Non-pigmented ciliary epithelial cell (primary cell): ENCODE measurements at regions not wholly inside any gene's neighbourhood (a gene's known extent, or its start where the extent isn't known, plus 50 kb on each side); places are given as distances from the start of the nearest gene placed in this dataset.
"Not testable (repeated sequence)": the region's sequence is repeated elsewhere in the genome, so short reads cannot be mapped to it uniquely, and the experiment has no call there.

Source experiments
- DNase-seq: peaks from one replicate; pipeline ENCODE4 v3.0.0-alpha.2; 2010; ENCODE audit warnings: low read depth

DNA sequence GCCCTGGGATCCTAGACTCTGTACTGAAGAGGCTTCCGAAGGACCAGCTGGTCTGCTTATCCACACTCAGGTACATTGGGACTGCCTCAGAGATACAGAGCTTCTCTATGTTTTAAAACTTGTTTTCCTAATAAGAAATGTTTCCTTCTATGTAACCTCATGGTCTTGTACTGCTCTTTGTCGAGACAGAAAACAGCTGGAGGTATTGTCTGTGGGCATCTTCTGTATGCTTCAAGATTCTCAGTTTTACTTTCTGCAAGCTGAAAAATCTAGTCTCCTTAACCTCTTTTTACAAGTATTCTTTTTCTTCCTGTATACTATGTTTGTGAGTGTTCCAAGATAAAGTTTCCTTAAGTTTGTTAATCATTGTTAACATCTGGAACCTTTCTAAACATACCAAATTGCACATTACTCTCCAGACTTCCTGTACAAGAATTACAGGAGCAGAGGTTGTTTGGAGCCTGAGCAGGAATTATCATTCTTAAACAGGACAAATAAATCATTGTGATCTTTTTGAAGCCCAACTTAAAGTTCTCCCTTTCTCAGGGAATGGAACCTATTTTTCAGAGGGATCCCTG lies 358.3 kb upstream of the CFAP20DC start:
- no peak for DNase-seq

DNA sequence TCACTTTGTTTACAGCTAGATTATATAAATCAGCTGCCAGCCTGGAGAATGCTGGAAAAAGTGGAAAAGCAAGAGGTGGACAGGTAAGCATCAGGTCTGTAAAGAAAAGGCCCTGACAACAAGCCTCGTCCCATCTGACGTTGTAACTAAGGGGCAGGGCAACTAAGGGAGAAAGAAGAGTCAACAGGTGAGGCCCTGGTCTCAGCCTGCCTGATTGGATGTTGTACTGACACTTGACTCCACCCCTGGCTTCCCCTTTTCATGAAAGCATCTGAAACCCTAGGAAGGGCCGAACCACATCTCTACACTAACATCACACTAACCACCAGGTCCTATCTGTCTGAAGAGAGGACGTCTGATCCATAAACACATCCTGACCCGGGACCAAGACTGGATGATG lies 357.6 kb upstream of the CFAP20DC start:
- no peak for DNase-seq

DNA sequence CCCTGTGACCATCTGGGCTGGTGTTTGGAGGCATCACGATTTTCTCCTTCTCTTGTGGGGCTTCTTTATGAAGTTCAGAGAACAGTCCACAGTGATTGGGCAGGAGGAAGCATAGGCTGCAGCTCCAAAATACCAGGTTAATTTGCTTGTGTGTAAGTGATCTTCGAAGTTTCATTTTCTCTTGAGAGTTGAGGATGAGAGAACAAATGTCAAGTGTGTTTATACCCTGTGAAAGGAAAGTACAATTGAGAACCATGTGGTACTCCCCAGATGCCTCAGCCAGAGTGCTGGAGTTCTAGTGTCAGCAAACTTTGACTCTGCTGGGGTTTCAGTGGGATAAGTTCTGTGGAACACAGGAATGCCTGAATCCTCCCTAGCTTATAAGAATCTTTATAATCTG lies 357.1 kb upstream of the CFAP20DC start:
- no peak for DNase-seq

GRCh38 chr3:59404851-59405250 lies 355.0 kb upstream of the CFAP20DC start:
- no peak for DNase-seq

DNA sequence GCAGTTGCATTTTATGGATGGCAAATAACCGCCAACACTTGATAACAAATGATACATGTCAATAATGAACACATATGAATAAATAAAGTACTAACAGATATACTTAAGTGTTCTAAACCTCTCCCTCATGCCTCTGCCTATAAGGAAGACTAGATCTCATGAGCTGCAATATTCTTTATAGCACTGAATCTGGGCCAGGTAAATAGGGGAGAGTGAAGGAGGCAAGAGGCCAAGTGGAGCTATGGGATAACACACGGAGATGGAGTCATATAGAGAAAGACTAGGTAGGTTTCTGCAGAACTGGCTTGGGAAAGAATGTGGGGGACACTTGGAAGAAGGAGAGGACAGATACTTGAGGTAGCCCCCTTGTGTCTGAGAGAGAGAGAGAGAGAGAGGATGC lies 354.2 kb upstream of the CFAP20DC start:
- DNase-seq: no peak

- DNase-seq: no peak
Observed at GRCh38 chr3:59401924-59402323, 352.1 kb upstream of the CFAP20DC start.

DNA sequence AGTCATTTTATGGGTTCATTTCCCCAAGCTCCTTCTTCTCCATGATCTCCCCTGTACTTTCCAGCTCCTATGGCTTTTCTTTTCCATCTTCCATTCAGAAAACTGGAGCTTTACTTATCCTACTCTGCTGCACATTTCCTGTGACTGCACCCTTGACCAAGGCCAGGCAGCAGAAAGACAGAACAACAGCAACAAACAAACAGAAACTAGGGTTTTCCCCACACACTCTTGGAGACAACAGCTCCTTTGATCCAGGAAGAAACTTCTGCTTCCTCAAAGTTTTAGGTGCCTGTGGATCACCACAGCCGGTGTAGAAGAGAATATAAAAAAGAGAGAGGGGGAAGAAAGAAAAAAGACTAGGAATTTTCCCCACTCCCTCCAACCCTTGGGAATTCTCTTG lies 342.3 kb upstream of the CFAP20DC start:
- no peak for DNase-seq

- DNase-seq: no peak
Observed at GRCh38 chr3:59391131-59391530, 341.3 kb upstream of the CFAP20DC start.

GRCh38 chr3:59388555-59389270 lies 338.9 kb upstream of the CFAP20DC start:
- no peak for DNase-seq

DNA sequence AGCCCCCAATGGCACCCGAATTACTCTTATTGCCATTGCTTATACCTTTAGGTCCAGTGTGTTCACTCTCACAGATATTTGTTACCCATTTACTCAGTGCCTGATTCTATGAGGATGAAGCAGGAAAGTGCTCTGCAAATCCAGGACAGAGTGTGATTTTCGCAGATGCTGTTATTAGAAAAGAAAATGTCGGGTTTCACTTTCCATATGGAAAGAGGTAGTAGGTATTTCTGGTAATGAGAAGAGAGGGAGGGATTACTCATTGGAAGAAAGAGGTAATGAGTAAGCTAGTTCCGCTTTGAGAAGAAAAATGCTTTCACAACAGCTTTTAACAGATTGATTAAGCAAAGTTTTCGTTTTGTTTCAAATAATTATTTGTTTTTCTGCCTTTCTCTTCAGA lies 336.3 kb upstream of the CFAP20DC start:
- no peak for DNase-seq

GRCh38 chr3:59385547-59385946 lies 335.7 kb upstream of the CFAP20DC start:
- DNase-seq: no peak

DNA sequence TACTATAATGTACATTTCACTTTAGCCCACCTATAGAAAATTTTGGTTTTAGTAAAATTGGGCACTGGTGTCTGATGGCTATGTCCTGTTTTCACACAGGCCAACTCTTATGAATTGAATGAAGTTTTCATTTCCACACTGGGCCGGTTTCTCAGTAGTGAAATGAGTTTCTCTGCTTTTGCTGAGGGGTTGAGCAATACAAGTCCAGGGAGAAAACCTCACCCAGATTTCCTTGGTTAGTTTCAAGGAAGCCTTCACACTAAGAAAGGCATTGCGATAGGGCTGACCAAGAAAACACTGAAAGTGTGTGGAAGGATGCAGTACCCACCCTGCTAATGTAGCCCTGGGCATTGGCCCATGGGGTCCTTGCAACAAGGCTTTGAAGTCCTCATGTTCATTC lies 331.5 kb upstream of the CFAP20DC start:
- no peak for DNase-seq

DNA sequence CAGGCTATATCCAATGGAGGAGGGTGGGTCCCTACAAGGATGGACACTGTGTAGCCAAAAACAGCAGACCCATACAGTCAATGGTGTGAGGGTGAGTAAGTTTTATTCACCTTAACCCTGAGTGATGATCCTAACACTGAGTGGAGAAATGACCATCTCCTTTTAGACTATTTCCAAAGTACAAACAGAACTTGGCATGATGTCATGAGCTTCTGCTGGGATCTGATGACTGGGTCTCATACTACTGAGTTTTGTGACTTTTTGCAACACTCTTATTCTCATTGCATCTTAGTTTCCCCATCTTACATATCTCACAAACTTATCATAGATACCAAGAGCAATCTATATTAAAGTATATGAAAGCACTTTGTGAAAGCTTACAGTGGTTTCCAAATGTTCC lies 330.3 kb upstream of the CFAP20DC start:
- no peak for DNase-seq

DNA sequence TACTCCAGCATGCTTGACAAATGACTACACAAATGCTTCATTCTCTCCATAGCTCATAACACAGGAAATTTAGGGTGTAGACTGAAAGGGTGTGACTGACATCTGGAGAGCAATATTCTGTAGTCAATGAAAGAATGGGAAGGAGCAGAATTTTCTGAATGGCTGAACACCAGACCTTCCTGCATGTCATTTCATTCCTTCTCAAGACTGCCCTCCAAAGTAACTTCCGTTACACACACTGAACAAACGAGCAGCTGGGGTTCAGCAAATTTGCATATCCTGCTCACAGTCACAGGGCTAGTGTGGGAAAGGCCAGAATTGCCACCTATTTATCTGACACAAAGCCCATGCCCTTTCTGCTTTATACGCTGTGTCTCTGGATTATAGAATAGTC lies 325.0 kb upstream of the CFAP20DC start:
- DNase-seq: no peak

GRCh38 chr3:59374091-59374817 lies 324.4 kb upstream of the CFAP20DC start:
- DNase-seq: no peak

DNA sequence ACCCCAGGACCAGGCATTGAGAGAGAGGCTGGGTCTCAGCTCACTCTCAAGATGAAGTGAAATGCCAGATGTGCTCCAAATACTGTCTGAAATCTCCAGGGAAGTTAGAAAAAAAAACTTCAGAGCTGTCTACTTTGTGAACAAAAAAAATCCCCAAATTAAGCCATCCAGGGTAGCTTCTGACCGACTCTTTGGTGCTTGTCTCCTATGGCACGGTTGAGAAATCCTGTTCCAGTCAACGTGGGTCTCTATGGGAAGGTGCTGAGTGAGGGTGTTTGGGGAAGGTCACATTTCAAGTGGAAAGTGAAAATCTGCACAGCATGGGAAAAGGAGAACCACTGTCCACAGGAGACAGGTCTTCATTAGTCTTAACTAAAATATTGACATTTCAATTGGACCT lies 322.5 kb upstream of the CFAP20DC start:
- DNase-seq: no peak

GRCh38 chr3:59368900-59369675 lies 319.3 kb upstream of the CFAP20DC start:
- DNase-seq: no peak

DNA sequence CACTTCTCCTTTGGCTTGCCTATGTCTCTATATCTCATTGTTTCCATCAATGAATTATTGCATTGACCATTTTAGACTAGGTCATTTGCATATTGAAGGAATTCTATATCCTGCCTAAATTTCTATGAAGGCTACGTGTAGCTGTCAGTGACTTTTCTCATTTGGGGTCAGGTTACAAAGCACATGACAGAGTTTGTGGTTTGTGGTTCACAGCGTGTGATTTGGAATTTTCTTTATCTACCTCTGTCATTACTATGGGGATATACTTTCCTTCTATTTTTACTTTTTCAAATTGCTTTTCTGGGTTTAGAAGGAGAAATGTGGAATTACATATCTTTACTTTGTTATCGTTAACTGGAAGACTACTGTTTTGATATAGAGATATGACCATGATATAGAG lies 317.3 kb upstream of the CFAP20DC start:
- peak; percentile 41 for DNase-seq

DNA sequence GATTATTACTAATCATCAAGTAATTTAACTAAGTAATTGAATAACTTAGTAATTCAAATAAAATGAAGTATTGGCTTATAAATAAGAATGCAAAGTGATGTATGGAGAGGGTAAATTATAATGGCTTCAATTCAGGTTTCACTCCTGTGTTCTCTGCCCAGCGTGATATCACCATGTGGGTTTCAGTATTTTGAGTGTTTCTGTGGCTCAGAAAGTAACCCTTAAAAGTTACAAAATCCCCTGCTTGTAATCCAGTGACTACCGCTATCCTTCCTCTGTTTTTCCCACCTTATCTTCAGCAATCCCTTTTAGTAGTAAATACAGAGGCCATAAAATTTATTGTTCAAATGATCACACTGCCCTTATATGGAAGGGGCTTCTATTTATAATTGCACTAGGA lies 316.4 kb upstream of the CFAP20DC start:
- no peak for DNase-seq

GRCh38 chr3:59364496-59364895 lies 314.7 kb upstream of the CFAP20DC start:
- DNase-seq: peak; percentile 22

DNA sequence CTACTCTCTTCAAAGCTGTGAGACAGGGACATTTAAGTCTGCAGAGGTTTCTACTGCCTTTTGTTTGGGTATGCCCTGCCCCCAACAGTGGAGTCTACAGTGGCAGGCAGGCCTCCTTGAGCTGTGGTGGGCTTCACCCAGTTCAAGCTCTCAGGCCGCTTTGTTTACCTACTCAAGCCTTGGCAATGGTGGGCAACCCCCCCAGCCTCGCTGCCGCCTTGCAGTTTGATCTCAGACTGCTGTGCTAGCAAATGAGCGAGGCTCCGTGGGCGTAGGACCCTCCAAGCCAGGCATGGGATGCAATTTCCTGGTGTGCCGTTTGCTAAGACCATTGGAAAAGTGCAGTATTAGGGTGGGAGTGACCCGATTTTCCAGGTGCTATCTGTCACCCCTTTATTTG lies 310.5 kb upstream of the CFAP20DC start:
- not testable (repeated sequence) for DNase-seq

GRCh38 chr3:59341459-59341858 lies 291.6 kb upstream of the CFAP20DC start:
- DNase-seq: no peak

GRCh38 chr3:59339818-59340217 lies 290.0 kb upstream of the CFAP20DC start:
- DNase-seq: no peak
